ENCODE measurements at regions not wholly inside any gene's neighbourhood (a gene's known extent, or its start where the extent isn't known, plus 50 kb on each side); places are given as distances from the start of the nearest gene placed in this dataset.
A peak's percentile ranks its signal among the peaks of the same experiment; 100 is the strongest.

- no peak overlapping the region for H3K27ac ChIP-seq (ENCODE audit: low read length)
- no peaks in the 10 kb centered on the region for H3K27me3 ChIP-seq (ENCODE audit: control insufficient read depth, insufficient read depth, low read length)
- H3K36me3 ChIP-seq (ENCODE audit: control insufficient read depth, insufficient read depth, low read length): no peaks in the 10 kb centered on the region
- H3K4me1 ChIP-seq (ENCODE audit: control insufficient read depth, insufficient read depth, low read length): peaks cover 18% of the 10 kb centered on the region
- no peak for DNase-seq
- WGBS (ENCODE audit: insufficient coverage): no CpG with 5 or more reads among the region's 3 CpGs
- no peak overlapping the region for H3K4me3 ChIP-seq (ENCODE audit: low read length)
- no peaks in the 10 kb centered on the region for H3K9me3 ChIP-seq (replicated peaks; ENCODE audit: control insufficient read depth, low read depth, low read length)
Observed at GRCh38 chr2:24439971-24440340, 51.1 kb upstream of the NCOA1 start.

DNA sequence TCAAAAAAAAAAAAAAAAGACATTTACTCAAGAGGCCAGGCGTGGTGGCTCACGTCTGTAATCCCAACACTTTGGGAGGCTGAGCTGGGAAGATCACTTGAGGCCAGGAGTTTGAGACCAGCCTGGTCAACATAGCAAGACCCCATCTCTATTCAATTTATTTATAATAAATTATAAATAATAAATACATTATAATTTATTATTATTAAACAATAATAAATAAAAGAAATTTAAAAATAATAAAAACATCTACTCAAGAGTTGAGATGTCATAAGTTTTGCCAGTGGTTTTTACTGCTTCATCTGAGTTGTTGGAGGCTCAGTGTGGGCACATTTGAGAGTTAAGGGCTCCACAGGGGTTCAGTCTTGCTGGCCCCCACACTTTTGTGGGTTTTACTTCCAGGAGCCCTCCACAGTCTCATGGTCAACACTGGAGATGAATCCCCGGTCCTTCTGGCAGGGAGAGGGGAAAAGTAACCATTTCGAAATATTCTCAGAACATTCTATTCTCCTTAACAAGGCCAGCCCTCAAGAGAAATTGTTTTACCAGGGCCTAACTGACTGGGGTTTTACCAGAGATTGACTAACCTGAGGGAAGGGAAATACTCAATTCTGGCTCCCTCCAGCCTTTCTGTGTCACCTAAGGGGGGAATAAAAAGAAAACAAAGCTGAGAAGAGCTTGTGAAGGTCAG is 51.6 kb upstream of the NCOA1 start:
- Histone ChIP-seq H3K36me3 (ENCODE audit: control insufficient read depth, insufficient read depth, low read length) (no peaks in the 10 kb centered on the region), H3K4me1 (ENCODE audit: control insufficient read depth, insufficient read depth, low read length) (peaks cover 24% of the 10 kb centered on the region), H3K27me3 (ENCODE audit: control insufficient read depth, insufficient read depth, low read length) (no peaks in the 10 kb centered on the region), H3K9me3 (replicated peaks; ENCODE audit: control insufficient read depth, low read depth, low read length) (no peaks in the 10 kb centered on the region), H3K27ac (ENCODE audit: low read length) (no peak overlapping the region), H3K4me3 (ENCODE audit: low read length) (no peak overlapping the region)
- no CpG with 5 or more reads among the region's 4 CpGs for WGBS (ENCODE audit: insufficient coverage)
- DNase-seq: no peak

DNA sequence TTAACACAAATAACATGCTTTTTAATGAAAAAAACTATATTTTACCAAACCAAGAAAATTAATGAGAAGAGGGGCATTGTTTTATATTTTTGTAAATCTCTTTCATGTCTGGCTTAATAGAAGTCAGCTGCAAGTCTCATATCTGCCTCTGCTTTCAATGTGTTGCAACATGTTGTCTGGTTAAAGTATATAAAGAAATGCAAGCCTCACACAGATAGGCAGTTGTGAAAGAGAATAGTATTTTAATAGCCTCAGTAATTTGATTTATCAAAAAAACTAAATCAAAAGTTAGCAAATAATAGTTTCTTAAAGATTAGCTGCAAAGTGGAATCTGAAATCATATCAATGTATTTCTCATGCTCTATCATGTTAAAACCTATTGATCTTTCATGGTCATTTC is 52.9 kb upstream of the NCOA1 start:
- H3K27ac ChIP-seq (ENCODE audit: low read length): no peak overlapping the region
- peaks cover 32% of the 10 kb centered on the region for H3K4me1 ChIP-seq (ENCODE audit: control insufficient read depth, insufficient read depth, low read length)
- H3K36me3 ChIP-seq (ENCODE audit: control insufficient read depth, insufficient read depth, low read length): no peaks in the 10 kb centered on the region
- no peaks in the 10 kb centered on the region for H3K9me3 ChIP-seq (replicated peaks; ENCODE audit: control insufficient read depth, low read depth, low read length)
- no peak overlapping the region for H3K4me3 ChIP-seq (ENCODE audit: low read length)
- no peak for DNase-seq
- H3K27me3 ChIP-seq (ENCODE audit: control insufficient read depth, insufficient read depth, low read length): no peaks in the 10 kb centered on the region

DNA sequence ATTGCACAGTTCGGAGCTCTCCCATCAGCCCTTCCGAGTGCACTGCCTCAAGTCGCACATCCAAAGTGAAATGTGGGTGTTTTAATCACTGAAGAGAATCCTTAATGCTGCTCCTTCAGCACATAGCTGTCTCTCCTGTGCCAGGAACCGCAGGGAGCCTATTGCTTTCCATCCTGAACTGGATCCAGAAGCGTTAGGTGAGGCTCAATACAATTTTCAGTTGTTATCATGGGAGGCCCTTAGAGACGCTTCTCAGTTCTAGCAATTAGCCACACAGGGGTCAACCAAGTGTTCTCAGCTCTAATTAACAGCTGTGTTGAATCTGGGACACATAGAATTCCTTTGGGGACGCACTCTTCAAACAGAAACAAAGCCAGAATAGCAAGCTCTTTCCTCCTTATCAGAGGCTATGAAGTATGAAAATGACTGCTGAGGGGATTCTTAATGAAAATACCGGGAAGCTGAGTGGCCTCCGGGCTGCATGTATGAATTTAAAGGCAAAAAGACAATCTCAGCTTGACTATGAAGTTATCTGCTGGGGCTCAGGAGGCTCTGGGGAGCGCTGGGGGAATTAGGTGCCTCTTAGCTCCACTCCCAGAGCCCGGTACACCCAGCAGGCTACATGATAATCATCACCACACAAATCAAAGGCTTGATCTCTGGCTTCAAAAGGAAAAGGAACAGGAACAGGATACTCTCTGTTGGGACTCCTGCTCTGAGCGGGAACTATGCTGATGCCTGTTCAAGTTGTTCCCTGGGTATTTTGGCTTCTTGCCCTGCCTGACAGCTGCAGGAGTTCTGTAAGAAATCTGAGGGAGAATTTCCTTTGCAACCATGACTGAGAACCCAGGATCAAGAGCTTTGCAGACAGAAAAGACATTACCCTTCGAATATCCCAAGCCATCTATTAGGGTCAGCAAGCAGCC is 55.4 kb upstream of the NCOA1 start:
- H3K36me3 ChIP-seq (ENCODE audit: control insufficient read depth, insufficient read depth, low read length): no peaks in the 10 kb centered on the region
- H3K27me3 ChIP-seq (ENCODE audit: control insufficient read depth, insufficient read depth, low read length): no peaks in the 10 kb centered on the region
- DNase-seq: peak; percentile 98
- H3K4me1 ChIP-seq (ENCODE audit: control insufficient read depth, insufficient read depth, low read length): peaks cover 34% of the 10 kb centered on the region
- 0% methylated on average over 5 of the region's 13 CpGs for WGBS (ENCODE audit: insufficient coverage)
- H3K27ac ChIP-seq (ENCODE audit: low read length): peak overlapping the region; percentile 96
- no peaks in the 10 kb centered on the region for H3K9me3 ChIP-seq (replicated peaks; ENCODE audit: control insufficient read depth, low read depth, low read length)
- H3K4me3 ChIP-seq (ENCODE audit: low read length): peak overlapping the region; percentile 4

DNA sequence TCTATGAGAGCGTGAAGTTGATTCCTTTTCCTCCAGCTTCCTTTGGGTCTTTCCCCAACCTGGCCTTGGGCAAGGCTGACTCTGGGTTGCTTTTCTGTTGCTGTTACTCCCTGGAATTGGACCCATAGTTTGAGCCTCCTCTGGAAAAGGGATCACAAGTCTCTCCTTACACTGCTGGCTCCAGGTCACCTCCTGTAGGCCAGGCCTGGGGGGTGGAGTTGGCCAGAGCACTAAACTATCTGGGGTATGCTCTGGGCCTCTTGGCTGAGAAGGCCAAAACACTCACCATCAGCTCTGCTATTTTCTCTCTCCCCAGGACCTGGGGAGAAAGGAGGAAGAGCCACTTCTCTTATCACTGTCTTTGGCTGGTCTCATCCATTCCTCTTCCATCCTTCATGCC is 56.5 kb upstream of the NCOA1 start:
- WGBS (ENCODE audit: insufficient coverage): no CpG with 5 or more reads among the region's 1 CpG
- no peaks in the 10 kb centered on the region for H3K9me3 ChIP-seq (replicated peaks; ENCODE audit: control insufficient read depth, low read depth, low read length)
- H3K27me3 ChIP-seq (ENCODE audit: control insufficient read depth, insufficient read depth, low read length): no peaks in the 10 kb centered on the region
- DNase-seq: peak; percentile 86
- H3K4me3 ChIP-seq (ENCODE audit: low read length): no peak overlapping the region
- peaks cover 36% of the 10 kb centered on the region for H3K4me1 ChIP-seq (ENCODE audit: control insufficient read depth, insufficient read depth, low read length)
- no peaks in the 10 kb centered on the region for H3K36me3 ChIP-seq (ENCODE audit: control insufficient read depth, insufficient read depth, low read length)
- peak overlapping the region; percentile 96 for H3K27ac ChIP-seq (ENCODE audit: low read length)

DNA sequence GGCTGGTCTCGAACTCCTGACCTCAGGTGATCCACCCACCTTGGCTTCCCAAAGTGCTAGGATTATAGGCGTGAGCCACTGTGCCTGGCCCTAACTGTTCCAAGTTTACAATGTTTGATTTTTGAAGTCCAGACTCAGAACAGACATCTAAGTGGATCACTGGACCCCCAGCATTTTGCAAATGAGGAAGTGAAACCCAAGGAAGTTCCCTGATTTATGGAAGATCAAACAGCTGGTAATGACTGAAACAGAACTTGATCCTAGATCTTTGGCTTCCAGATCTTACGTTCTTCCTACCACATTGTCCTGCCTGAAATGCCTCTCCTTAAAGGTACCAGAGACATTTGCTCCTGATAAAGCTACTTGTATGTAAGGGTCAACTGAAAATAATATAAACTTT is 58.3 kb upstream of the NCOA1 start:
- WGBS (ENCODE audit: insufficient coverage): 94% methylated on average over 2 of the region's 3 CpGs
- H3K27ac ChIP-seq (ENCODE audit: low read length): no peak overlapping the region
- no peaks in the 10 kb centered on the region for H3K36me3 ChIP-seq (ENCODE audit: control insufficient read depth, insufficient read depth, low read length)
- DNase-seq: no peak
- H3K4me1 ChIP-seq (ENCODE audit: control insufficient read depth, insufficient read depth, low read length): peaks cover 39% of the 10 kb centered on the region
- H3K27me3 ChIP-seq (ENCODE audit: control insufficient read depth, insufficient read depth, low read length): no peaks in the 10 kb centered on the region
- no peaks in the 10 kb centered on the region for H3K9me3 ChIP-seq (replicated peaks; ENCODE audit: control insufficient read depth, low read depth, low read length)
- H3K4me3 ChIP-seq (ENCODE audit: low read length): no peak overlapping the region

DNA sequence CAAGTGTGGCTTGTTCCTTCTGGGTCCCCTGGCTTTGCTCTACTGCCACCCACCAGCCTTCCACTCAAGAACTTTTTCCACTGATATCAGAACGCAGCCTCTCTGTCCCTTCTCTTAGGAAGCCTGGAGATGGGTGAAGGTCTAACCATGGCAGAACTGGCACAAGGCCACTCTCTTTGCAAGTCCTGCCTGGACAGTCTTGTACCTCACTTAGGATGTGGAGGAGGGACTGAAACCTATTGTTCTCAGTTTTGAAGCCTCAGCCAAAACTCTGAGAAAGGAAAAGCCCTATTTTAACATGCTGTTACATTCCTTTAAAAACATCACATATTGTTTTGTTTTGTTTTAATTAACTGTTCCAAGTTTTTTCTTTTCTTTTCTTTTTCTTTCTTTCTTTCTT is 58.9 kb upstream of the NCOA1 start:
- H3K9me3 ChIP-seq (replicated peaks; ENCODE audit: control insufficient read depth, low read depth, low read length): no peaks in the 10 kb centered on the region
- no peak overlapping the region for H3K27ac ChIP-seq (ENCODE audit: low read length)
- H3K27me3 ChIP-seq (ENCODE audit: control insufficient read depth, insufficient read depth, low read length): no peaks in the 10 kb centered on the region
- H3K4me3 ChIP-seq (ENCODE audit: low read length): no peak overlapping the region
- peaks cover 39% of the 10 kb centered on the region for H3K4me1 ChIP-seq (ENCODE audit: control insufficient read depth, insufficient read depth, low read length)
- no peaks in the 10 kb centered on the region for H3K36me3 ChIP-seq (ENCODE audit: control insufficient read depth, insufficient read depth, low read length)
- DNase-seq: no peak
- WGBS (ENCODE audit: insufficient coverage): no CpG with 5 or more reads among the region's 1 CpG

GRCh38 chr2:24429197-24430074 is 61.6 kb upstream of the NCOA1 start:
- Histone ChIP-seq H3K9me3 (replicated peaks; ENCODE audit: control insufficient read depth, low read depth, low read length) (no peaks in the 10 kb centered on the region), H3K27me3 (ENCODE audit: control insufficient read depth, insufficient read depth, low read length) (no peaks in the 10 kb centered on the region), H3K4me1 (ENCODE audit: control insufficient read depth, insufficient read depth, low read length) (peaks cover 15% of the 10 kb centered on the region), H3K36me3 (ENCODE audit: control insufficient read depth, insufficient read depth, low read length) (no peaks in the 10 kb centered on the region), H3K4me3 (ENCODE audit: low read length) (no peak overlapping the region), H3K27ac (ENCODE audit: low read length) (no peak overlapping the region)
- WGBS (ENCODE audit: insufficient coverage): 40% methylated on average over 10 of the region's 14 CpGs
- DNase-seq: peak; percentile 73

- Histone ChIP-seq H3K27ac (ENCODE audit: low read length) (no peak overlapping the region), H3K4me1 (ENCODE audit: control insufficient read depth, insufficient read depth, low read length) (peaks cover 8% of the 10 kb centered on the region), H3K4me3 (ENCODE audit: low read length) (no peak overlapping the region), H3K27me3 (ENCODE audit: control insufficient read depth, insufficient read depth, low read length) (no peaks in the 10 kb centered on the region), H3K9me3 (replicated peaks; ENCODE audit: control insufficient read depth, low read depth, low read length) (no peaks in the 10 kb centered on the region), H3K36me3 (ENCODE audit: control insufficient read depth, insufficient read depth, low read length) (no peaks in the 10 kb centered on the region)
- no CpG with 5 or more reads among the region's 3 CpGs for WGBS (ENCODE audit: insufficient coverage)
- no peak for DNase-seq
Observed at GRCh38 chr2:24424387-24424786, 64.1 kb upstream of the ITSN2 start.

GRCh38 chr2:24423095-24423494 is 62.8 kb upstream of the ITSN2 start:
- Histone ChIP-seq H3K27me3 (ENCODE audit: control insufficient read depth, insufficient read depth, low read length) (no peaks in the 10 kb centered on the region), H3K9me3 (replicated peaks; ENCODE audit: control insufficient read depth, low read depth, low read length) (no peaks in the 10 kb centered on the region), H3K27ac (ENCODE audit: low read length) (no peak overlapping the region), H3K36me3 (ENCODE audit: control insufficient read depth, insufficient read depth, low read length) (no peaks in the 10 kb centered on the region), H3K4me3 (ENCODE audit: low read length) (no peak overlapping the region), H3K4me1 (ENCODE audit: control insufficient read depth, insufficient read depth, low read length) (peaks cover 7% of the 10 kb centered on the region)
- no peak for DNase-seq
- WGBS (ENCODE audit: insufficient coverage): no CpG with 5 or more reads among the region's 3 CpGs

Measured in muscle of leg (tissue), 3 donors.